ENCODE measurements at regions not wholly inside any gene's neighbourhood (a gene's known extent, or its start where the extent isn't known, plus 50 kb on each side); places are given as distances from the start of the nearest gene placed in this dataset.
A peak's percentile ranks its signal among the peaks of the same experiment; 100 is the strongest.

DNA sequence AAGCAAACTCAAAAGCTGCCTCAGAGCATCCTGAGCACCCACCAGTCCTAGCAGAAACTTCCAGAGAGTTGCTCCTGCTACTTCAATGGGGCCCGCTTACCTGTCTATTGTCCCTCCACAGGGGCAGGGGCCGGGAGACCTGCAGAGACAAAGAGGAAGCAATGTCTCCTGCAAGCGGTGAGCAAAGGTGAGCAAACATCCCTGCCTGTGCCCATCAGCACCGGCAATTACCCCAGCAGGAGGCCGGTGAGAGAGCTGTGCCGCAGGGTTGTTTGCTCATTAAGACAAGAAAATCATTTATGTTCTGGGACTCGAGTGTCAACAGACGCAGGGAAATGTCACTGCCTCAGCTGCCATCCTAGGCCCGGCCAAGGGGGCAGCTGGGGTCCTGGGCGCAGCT is 53.8 kb upstream of the TARDBP start:
- Histone ChIP-seq H3K27ac (ENCODE audit: low read depth, low read length, poor library complexity, severe bottlenecking) (no peak overlapping the region), H3K79me2 (ENCODE audit: insufficient read depth, low read depth, low read length) (no peaks in the 10 kb centered on the region), H3K9me2 (ENCODE audit: insufficient read depth, low read length) (no peaks in the 10 kb centered on the region), H3K36me3 (ENCODE audit: insufficient read depth, low read length) (no peaks in the 10 kb centered on the region), H3K4me2 (ENCODE audit: low read length) (no peak overlapping the region), H2AFZ (ENCODE audit: low read length) (no peak overlapping the region), H3K9me3 (ENCODE audit: low read length) (no peaks in the 10 kb centered on the region), H4K20me1 (ENCODE audit: insufficient read depth, low read length) (no peaks in the 10 kb centered on the region), H3K4me3 (ENCODE audit: low read depth, low read length, poor library complexity, severe bottlenecking) (no peak overlapping the region), H3K4me1 (ENCODE audit: insufficient read depth, low read length, poor library complexity, severe bottlenecking) (peaks cover 3% of the 10 kb centered on the region)
- intact Hi-C loops (cut with micrococcal nuclease; ENCODE audit: unreplicated experiment), result no loop called here
- no peak for DNase-seq (ENCODE audit: low spot score)
- ChIA-PET POLR2A (no interaction called here), CTCF (ENCODE audit: unreplicated experiment) (no interaction called here)
- BruUV-seq (replicated peaks), result no TSS peak
- TF ChIP-seq EZH2phosphoT487 (IDR thresholded peaks at IDR 0.05; ENCODE audit: borderline replicate concordance, low read depth, low read length), result no peak
- TF ChIP-seq, protein P1, sequence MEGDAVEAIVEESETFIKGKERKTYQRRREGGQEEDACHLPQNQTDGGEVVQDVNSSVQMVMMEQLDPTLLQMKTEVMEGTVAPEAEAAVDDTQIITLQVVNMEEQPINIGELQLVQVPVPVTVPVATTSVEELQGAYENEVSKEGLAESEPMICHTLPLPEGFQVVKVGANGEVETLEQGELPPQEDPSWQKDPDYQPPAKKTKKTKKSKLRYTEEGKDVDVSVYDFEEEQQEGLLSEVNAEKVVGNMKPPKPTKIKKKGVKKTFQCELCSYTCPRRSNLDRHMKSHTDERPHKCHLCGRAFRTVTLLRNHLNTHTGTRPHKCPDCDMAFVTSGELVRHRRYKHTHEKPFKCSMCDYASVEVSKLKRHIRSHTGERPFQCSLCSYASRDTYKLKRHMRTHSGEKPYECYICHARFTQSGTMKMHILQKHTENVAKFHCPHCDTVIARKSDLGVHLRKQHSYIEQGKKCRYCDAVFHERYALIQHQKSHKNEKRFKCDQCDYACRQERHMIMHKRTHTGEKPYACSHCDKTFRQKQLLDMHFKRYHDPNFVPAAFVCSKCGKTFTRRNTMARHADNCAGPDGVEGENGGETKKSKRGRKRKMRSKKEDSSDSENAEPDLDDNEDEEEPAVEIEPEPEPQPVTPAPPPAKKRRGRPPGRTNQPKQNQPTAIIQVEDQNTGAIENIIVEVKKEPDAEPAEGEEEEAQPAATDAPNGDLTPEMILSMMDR (conservative IDR thresholded peaks at IDR 0.05; ENCODE audit: low read length), result no peak

DNA sequence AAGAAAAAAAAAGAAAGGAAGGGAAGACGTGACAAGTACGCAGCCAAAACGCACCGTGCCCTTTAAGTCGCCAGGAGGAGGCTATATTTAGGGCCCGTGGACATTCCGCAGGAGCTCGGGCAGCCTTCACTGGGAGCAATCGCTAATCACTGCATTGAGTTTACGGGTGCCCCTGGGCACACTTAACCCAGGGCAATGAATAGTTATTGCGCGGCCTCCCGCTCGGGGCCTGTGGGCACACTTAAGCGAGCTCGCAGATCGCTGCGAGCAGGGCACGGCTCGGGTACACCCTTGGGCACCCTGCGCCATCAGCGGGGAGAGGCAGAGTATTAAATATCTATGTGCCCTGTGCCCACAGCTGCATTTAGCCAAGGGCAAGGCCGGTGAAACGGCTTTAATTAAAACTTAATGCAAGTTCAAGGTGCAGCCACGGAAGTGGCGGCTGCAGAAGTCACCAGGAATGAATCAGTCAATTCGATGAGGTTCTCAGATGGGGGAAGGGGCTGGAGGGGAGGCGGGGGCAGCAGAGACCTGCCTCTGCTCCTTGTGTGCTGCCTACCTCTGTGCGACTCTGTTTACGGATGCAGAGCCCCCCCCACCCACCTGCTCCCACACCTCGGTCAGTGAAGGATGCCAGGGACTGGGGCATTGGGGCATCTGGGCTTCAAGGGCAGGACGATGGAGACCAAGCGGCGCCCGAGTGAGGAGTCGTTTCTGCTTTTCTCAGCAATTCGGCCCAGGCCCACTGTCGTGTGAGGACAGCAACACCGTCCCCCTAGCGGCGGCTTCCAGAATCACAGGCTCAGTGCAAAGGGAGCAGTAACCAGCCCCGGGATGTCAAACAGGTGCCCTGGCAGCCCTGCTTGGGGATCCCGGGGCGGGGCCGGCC is 51.8 kb upstream of the TARDBP start:
- Histone ChIP-seq H3K36me3 (ENCODE audit: insufficient read depth, low read length) (no peaks in the 10 kb centered on the region), H3K4me2 (ENCODE audit: low read length) (peak overlapping the region; percentile 46; the same call in 1 of the 2 replicates), H3K27ac (ENCODE audit: low read depth, low read length, poor library complexity, severe bottlenecking) (no peak overlapping the region), H4K20me1 (ENCODE audit: insufficient read depth, low read length) (no peaks in the 10 kb centered on the region), H3K9me2 (ENCODE audit: insufficient read depth, low read length) (no peaks in the 10 kb centered on the region), H2AFZ (ENCODE audit: low read length) (peak overlapping the region; percentile 30; the same call in 1 of the 2 replicates), H3K4me1 (ENCODE audit: insufficient read depth, low read length, poor library complexity, severe bottlenecking) (peaks cover 12% of the 10 kb centered on the region), H3K9me3 (ENCODE audit: low read length) (no peaks in the 10 kb centered on the region), H3K4me3 (ENCODE audit: low read depth, low read length, poor library complexity, severe bottlenecking) (no peak overlapping the region), H3K79me2 (ENCODE audit: insufficient read depth, low read depth, low read length) (no peaks in the 10 kb centered on the region)
- BruUV-seq (replicated peaks), result no TSS peak
- intact Hi-C loops (cut with micrococcal nuclease; ENCODE audit: unreplicated experiment), result no loop called here
- POLR2A ChIA-PET, result no interaction called here
- peak; percentile 86 for DNase-seq (ENCODE audit: low spot score)
- CTCF ChIA-PET (ENCODE audit: unreplicated experiment), result no interaction called here
- TF ChIP-seq, protein P1 (conservative IDR thresholded peaks at IDR 0.05; ENCODE audit: low read length), result peak; percentile 86
- TF ChIP-seq EZH2phosphoT487 (IDR thresholded peaks at IDR 0.05; ENCODE audit: borderline replicate concordance, low read depth, low read length), result no peak

DNA sequence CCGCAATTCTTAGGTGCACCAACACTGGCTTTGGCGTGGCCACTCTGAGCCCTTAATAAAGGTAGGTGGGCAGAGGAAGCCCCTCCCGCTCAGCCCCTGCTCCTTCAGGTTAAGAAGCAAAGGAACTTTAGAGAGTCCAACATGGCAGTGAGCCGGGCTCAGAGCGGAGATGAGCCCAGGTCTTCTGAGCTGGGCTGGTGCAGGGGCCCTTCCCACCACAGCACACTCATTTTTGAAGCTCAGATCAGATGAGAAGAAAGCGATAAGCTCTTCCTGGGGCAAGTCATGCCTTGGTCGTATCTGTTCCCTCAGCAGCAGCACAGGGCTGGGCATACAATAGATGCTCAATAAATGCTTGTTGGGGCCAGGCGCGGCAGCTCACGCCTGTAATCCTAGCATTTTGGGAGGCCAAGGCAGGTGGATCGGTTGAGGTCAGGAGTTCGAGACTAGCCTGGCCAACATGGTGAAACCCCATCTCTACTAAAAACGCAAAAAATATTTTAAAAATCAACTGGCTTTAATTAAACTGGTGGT is 51.1 kb upstream of the TARDBP start:
- peak overlapping the region; percentile 46; the same call in 1 of the 2 replicates for H3K4me2 ChIP-seq (ENCODE audit: low read length)
- intact Hi-C loops (cut with micrococcal nuclease; ENCODE audit: unreplicated experiment), result no loop called here
- no peaks in the 10 kb centered on the region for H3K36me3 ChIP-seq (ENCODE audit: insufficient read depth, low read length)
- H3K4me1 ChIP-seq (ENCODE audit: insufficient read depth, low read length, poor library complexity, severe bottlenecking), result peaks cover 19% of the 10 kb centered on the region
- H3K9me2 ChIP-seq (ENCODE audit: insufficient read depth, low read length), result no peaks in the 10 kb centered on the region
- POLR2A ChIA-PET, result interaction anchor here (1.0 kb wide), 1 partner anchor 24 kb away, joined by 3 read pairs; no protein-coding TSS in a partner anchor
- no peaks in the 10 kb centered on the region for H3K9me3 ChIP-seq (ENCODE audit: low read length)
- TF ChIP-seq EZH2phosphoT487 (IDR thresholded peaks at IDR 0.05; ENCODE audit: borderline replicate concordance, low read depth, low read length), result no peak
- TF ChIP-seq, protein P1 (conservative IDR thresholded peaks at IDR 0.05; ENCODE audit: low read length), result peak; percentile 5; the same call in 1 of the 2 replicates
- no peaks in the 10 kb centered on the region for H3K79me2 ChIP-seq (ENCODE audit: insufficient read depth, low read depth, low read length)
- BruUV-seq (replicated peaks), result no TSS peak
- H3K27ac ChIP-seq (ENCODE audit: low read depth, low read length, poor library complexity, severe bottlenecking), result no peak overlapping the region
- no peaks in the 10 kb centered on the region for H4K20me1 ChIP-seq (ENCODE audit: insufficient read depth, low read length)
- no peak for DNase-seq (ENCODE audit: low spot score)
- CTCF ChIA-PET (ENCODE audit: unreplicated experiment), result no interaction called here
- H2AFZ ChIP-seq (ENCODE audit: low read length), result peak overlapping the region; percentile 30; the same call in 1 of the 2 replicates
- H3K4me3 ChIP-seq (ENCODE audit: low read depth, low read length, poor library complexity, severe bottlenecking), result no peak overlapping the region

Data from OCI-LY7 (cell line).